GM12878 (cell line): ENCODE measurements at regions not wholly inside any gene's neighbourhood (a gene's known extent, or its start where the extent isn't known, plus 50 kb on each side); places are given as distances from the start of the nearest gene placed in this dataset.

Experiments used
- ATAC-seq: fragments of 200-7000 bp; cut with Tn5 transposase; 3 replicates; pipeline ENCODE4 v1.9.1; 2020; ENCODE audit warnings: mild to moderate bottlenecking, moderate library complexity
- BruUV-seq: library from RNA; stranded (reverse); fragments of 400-500 nt; replicated peaks from 2 replicates; lab custom pipeline; 2021; lab: Mats Ljungman, UMichigan
- CTCF ChIA-PET: fragments of 300-600 bp; sonication (Branson Sonifier 250); formaldehyde crosslinking; extraction: SDS; loops from one replicate; lab custom pipeline; 2021; ENCODE audit warnings: inconsistent platforms; lab: Yijun Ruan, JAX
- POLR2A ChIA-PET: fragments of 350-600 bp; formaldehyde crosslinking; extraction: SDS; loops from one replicate; lab custom pipeline; 2021; ENCODE audit warnings: inconsistent platforms; lab: Charles Lee
- RAD21 ChIA-PET: fragments of 300-600 bp; sonication (Branson Sonifier 250); formaldehyde crosslinking; loops from one replicate; lab custom pipeline; 2023; ENCODE audit warnings: antibody characterized with exemption; ENCODE audit not compliant: unreplicated experiment; lab: Charles Lee
- SMC1A ChIA-PET: fragments of 300-600 bp; sonication (Branson Sonifier 250); formaldehyde crosslinking; loops from one replicate; lab custom pipeline; 2023; ENCODE audit not compliant: unreplicated experiment, uncharacterized antibody; lab: Charles Lee
- DNase-seq: peaks from one replicate; pipeline ENCODE4 v3.0.0-alpha.2; 2011; ENCODE audit warnings: low read depth, low spot score
- FAIRE-seq: peaks from 3 replicates; lab custom pipeline; 2011; peaks lifted over from hg19 to GRCh38; lab: Jason Lieb, UNC
- H2AFZ ChIP-seq: 2 replicates; pipeline ENCODE4 v1.6.0; 2011; ENCODE audit warnings: low read depth, low read length, control low read depth; ENCODE audit not compliant: control insufficient read depth
- H3K27ac ChIP-seq: 2 replicates; pipeline ENCODE4 v1.5.1; 2011; ENCODE audit warnings: control low read depth; ENCODE audit not compliant: control insufficient read depth, insufficient read depth
- H3K27me3 ChIP-seq, 2 experiments: replicated peaks in 1 of 2; 2 replicates each; pipeline versions ENCODE4 v1.6.0 to v1.6.1; 2011; ENCODE audit warnings: low read length in 1 of 2; ENCODE audit not compliant: control insufficient read depth in 2 of 2, insufficient read depth in 2 of 2
- H3K36me3 ChIP-seq, 2 experiments: 2 replicates each; pipeline ENCODE4 v1.5.1; 2011; ENCODE audit warnings: low read length in 1 of 2; ENCODE audit not compliant: control insufficient read depth in 2 of 2, insufficient read depth in 2 of 2
- H3K4me1 ChIP-seq: 2 replicates; pipeline ENCODE4 v1.6.1; 2011; ENCODE audit warnings: mild to moderate bottlenecking, low read length, moderate library complexity, mixed read lengths; ENCODE audit not compliant: control insufficient read depth, insufficient read depth
- H3K4me2 ChIP-seq: 2 replicates; pipeline ENCODE4 v1.6.0; 2011; ENCODE audit warnings: control low read depth; ENCODE audit not compliant: control insufficient read depth, insufficient read depth
- H3K4me3 ChIP-seq: fragments of 200-600 bp; sonication (generic); 2 replicates; pipeline ENCODE4 v1.5.1; 2016
- H3K79me2 ChIP-seq: 2 replicates; pipeline ENCODE4 v1.6.0; 2011; ENCODE audit warnings: low read length; ENCODE audit not compliant: control insufficient read depth, insufficient read depth
- H3K9ac ChIP-seq: 2 replicates; pipeline ENCODE4 v1.8.0; 2011; ENCODE audit warnings: low read length, control low read depth, mixed read lengths; ENCODE audit not compliant: control insufficient read depth, insufficient read depth
- H3K9me3 ChIP-seq: replicated peaks from 3 replicates; pipeline ENCODE4 v1.5.1; 2011; ENCODE audit warnings: mild to moderate bottlenecking, low read length; ENCODE audit not compliant: control insufficient read depth, insufficient read depth
- H4K20me1 ChIP-seq: 2 replicates; pipeline ENCODE4 v1.6.0; 2011; ENCODE audit not compliant: control insufficient read depth, insufficient read depth
- BCLAF1 ChIP-seq: fragments of 450-650 bp; IDR thresholded peaks from 2 replicates; pipeline ENCODE4 v1.6.1; 2017; ENCODE audit warnings: antibody characterized with exemption, mild to moderate bottlenecking, moderate library complexity
- EED ChIP-seq: sonication (generic); IDR thresholded peaks from 2 replicates; pipeline ENCODE4 v1.6.1; 2016; ENCODE audit warnings: antibody characterized with exemption, low read depth
- EGR1 ChIP-seq, 2 experiments: IDR thresholded peaks; 1 replicate in 1 of 2; 2 replicates in 1 of 2; pipeline ENCODE4 v1.6.1; 2011 to 2012; ENCODE audit warnings: low read depth in 2 of 2, low read length in 2 of 2, borderline replicate concordance in 1 of 2, mild to moderate bottlenecking in 1 of 2, moderate library complexity in 1 of 2
- ETV6 ChIP-seq, 2 experiments: fragments of 450-650 bp in 1 of 2; IDR thresholded peaks in 1 of 2; conservative IDR thresholded peaks in 1 of 2; 2 replicates each; pipeline ENCODE4 v1.6.1; 2014; ENCODE audit warnings: antibody characterized with exemption in 1 of 2, borderline replicate concordance in 1 of 2, low read depth in 1 of 2, mild to moderate bottlenecking in 1 of 2, moderate library complexity in 1 of 2
- FOXM1 ChIP-seq: IDR thresholded peaks from 2 replicates; pipeline ENCODE4 v1.6.1; 2012; ENCODE audit warnings: low read depth, mild to moderate bottlenecking, inconsistent platforms, low read length, moderate library complexity
- IKZF1 ChIP-seq: fragments of 450-650 bp; conservative IDR thresholded peaks from 2 replicates; pipeline ENCODE4 v1.6.1; 2017; ENCODE audit warnings: antibody characterized with exemption, mild to moderate bottlenecking
- YBX1 ChIP-seq: fragments of 450-650 bp; IDR thresholded peaks from 2 replicates; pipeline ENCODE4 v1.6.1; 2016; ENCODE audit warnings: antibody characterized with exemption
- ZNF217 ChIP-seq: fragments of 450-650 bp; IDR thresholded peaks from 2 replicates; pipeline ENCODE4 v1.6.1; 2017; ENCODE audit warnings: antibody characterized with exemption, mild to moderate bottlenecking
- ZNF384 ChIP-seq: IDR thresholded peaks from 2 replicates; pipeline ENCODE4 v1.6.1; 2012; ENCODE audit warnings: low read depth, mild to moderate bottlenecking, low read length, improper control_type of control experiment, borderline replicate concordance
- WGBS: methylation state at CpG from one replicate; pipeline ENCODE4 v1.1.6; 2016; ENCODE audit warnings: low lambda C conversion rate; ENCODE audit not compliant: insufficient replicate concordance, insufficient coverage; ENCODE audit errors: missing lambda C conversion rate; 5-methylcytosine and 5-hydroxymethylcytosine counted together
- in situ Hi-C: fragments of 300-500 bp; cut with MboI; formaldehyde crosslinking; loops from 9 replicates; pipeline ENCODE4 v1.14.3; 2018; ENCODE audit warnings: mixed read lengths
- intact Hi-C: fragments of 100-400 bp; cut with micrococcal nuclease; formaldehyde crosslinking; loops from one replicate; pipeline ENCODE4 v1.14.2; 2022; ENCODE audit not compliant: unreplicated experiment
- TF ChIP-seq, protein P1 (sequence below): fragments of 450-650 bp; IDR thresholded peaks from 2 replicates; pipeline ENCODE4 v1.6.1; 2016; ENCODE audit warnings: mild to moderate bottlenecking

DNA sequence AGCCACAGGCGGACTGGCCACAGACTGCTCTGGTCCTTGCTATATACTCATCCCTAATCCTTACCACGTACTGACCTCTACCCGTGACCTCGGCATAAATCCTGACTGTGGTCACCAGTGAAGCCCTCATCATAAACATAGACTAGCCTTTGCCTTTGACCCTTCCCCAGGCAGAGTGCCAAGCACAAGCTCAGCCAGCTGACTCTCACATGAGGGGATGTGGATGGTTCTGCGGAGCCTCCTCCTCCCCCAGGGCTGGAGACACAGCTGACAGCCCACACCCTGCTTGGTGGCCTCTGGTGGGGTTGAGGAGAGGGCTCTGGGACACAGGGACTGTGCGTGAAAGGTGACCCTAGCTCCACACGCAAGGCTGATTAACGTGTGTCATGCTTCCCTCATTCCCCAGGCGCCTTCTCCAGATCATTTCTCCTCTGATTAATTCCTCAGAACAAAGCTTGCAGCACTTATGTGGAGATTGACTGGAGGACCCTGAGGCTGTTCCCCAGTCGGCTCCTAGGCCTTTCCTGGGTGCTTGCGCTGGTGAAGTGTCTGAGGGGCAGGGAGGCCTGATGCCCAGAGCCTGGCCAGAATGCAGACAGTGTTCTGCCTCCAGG, 241.5 kb upstream of the NLRP1 start:
- Histone ChIP-seq H3K79me2 (no peaks in the 10 kb centered on the region), H3K36me3 (no peaks in the 10 kb centered on the region)
- TF ChIP-seq YBX1 (no peak), ETV6 (conservative IDR thresholded peaks at IDR 0.05 in 1 of 2, IDR thresholded peaks at IDR 0.05 in 1 of 2; ENCODE audit: borderline replicate concordance in 1 of 2, low read depth in 1 of 2) (no peak), ZNF384 (no peak), EGR1 (IDR thresholded peaks at IDR 0.05; ENCODE audit: borderline replicate concordance in 1 of 2, low read depth in 2 of 2, low read length in 2 of 2) (no peak), FOXM1 (no peak), EED (no peak), BCLAF1 (no peak), ZNF217 (no peak), IKZF1 (no peak)
- TF ChIP-seq, protein P1, sequence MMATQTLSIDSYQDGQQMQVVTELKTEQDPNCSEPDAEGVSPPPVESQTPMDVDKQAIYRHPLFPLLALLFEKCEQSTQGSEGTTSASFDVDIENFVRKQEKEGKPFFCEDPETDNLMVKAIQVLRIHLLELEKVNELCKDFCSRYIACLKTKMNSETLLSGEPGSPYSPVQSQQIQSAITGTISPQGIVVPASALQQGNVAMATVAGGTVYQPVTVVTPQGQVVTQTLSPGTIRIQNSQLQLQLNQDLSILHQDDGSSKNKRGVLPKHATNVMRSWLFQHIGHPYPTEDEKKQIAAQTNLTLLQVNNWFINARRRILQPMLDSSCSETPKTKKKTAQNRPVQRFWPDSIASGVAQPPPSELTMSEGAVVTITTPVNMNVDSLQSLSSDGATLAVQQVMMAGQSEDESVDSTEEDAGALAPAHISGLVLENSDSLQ = no peak
- TF ChIP-seq, all 136 proteins: peak for 0
- 27% methylated on average over 11 of the region's 11 CpGs for WGBS
- no peak for FAIRE-seq
- Histone ChIP-seq H3K27me3 (0 out of 4 replicates have a peak, but pooled peaks cover 1 to 4% of the 10 kb centered on the region in 2 experiments), H3K4me1 (no peaks in the 10 kb centered on the region), H3K4me2 (no peak overlapping the region), H3K9me3 (no peaks in the 10 kb centered on the region; the same call in 2 of the 3 replicates), H2AFZ (no peak overlapping the region), H3K9ac (no peak overlapping the region), H3K4me3 (no peak overlapping the region), H4K20me1 (no peaks in the 10 kb centered on the region), H3K27ac (no peak overlapping the region)
- ChIA-PET CTCF (no interaction called here), POLR2A (no interaction called here), SMC1A (no interaction called here), RAD21 (no interaction called here)
- intact Hi-C loops (no loop called here), in situ Hi-C loops (no loop called here)
- no peak for ATAC-seq
- no TSS peak for BruUV-seq
- no peak for DNase-seq
